CD4-positive, alpha-beta T cell treated with Interleukin-21 for 1 hour (primary cell): ENCODE measurements at regions not wholly inside any gene's neighbourhood (a gene's known extent, or its start where the extent isn't known, plus 50 kb on each side); places are given as distances from the start of the nearest gene placed in this dataset.

Source experiments
- DNase-seq: peaks from one replicate; pipeline ENCODE4 v3.0.0-alpha.2; 2020

DNA sequence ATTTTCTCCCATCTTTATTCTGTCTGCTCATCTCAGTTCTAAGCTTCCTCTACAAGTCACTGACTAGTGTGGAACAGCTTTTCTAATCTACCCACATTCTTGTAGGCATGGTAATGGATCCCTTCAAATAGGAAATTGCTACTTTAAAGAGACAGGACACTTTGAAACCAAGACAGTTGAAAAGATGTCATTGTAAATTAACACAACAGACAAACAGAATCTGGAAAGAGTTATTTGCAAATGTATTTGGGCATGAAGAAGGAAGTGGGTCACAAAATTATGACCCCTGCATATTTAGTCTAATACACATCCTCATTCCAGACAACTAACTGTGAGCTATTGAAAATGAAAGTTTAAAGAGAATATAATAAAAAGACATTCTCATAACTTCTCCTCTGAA is 298.2 kb upstream of the MARCKS start:
- DNase-seq = no peak

DNA sequence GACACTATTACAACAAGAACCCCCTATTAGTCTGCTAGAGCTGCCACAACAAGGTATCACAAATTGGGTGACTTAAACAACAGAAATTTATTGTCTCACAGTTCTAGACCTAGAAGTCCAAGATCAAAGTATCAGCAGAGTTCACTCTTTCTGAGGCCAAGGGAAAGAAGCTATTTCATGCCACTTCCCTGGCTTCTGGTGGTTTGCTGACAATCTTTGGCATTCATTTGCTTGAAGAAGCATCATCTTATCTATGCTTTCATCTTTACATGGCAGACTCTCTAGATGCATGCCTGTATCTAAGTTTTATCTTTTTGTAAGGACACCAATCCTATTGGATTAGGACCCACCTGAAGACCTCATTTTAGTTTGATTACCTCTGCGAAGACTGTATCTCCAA is 296.8 kb upstream of the MARCKS start:
- no peak for DNase-seq

DNA sequence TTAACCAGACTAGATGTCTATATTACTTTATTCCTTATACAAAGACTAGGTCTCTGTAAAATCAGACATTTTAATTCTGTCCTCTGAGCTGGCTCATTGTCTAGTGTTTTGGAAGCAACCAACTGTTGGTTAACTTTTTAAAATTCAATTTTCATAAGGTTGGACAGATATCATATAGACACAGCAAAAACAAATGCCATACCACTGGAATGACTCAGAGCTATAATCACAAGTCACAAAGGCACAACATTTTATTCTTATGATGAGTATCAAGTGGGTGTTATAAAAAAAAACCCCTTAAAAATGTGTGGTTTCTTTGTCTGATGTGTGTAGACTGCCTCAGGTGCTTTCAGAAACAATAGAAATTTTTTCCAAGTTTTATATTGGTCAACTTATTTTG is 296.2 kb upstream of the MARCKS start:
- DNase-seq = no peak

- no peak for DNase-seq
Measured at GRCh38 chr6:113562248-113562647, 294.9 kb upstream of the MARCKS start.

DNA sequence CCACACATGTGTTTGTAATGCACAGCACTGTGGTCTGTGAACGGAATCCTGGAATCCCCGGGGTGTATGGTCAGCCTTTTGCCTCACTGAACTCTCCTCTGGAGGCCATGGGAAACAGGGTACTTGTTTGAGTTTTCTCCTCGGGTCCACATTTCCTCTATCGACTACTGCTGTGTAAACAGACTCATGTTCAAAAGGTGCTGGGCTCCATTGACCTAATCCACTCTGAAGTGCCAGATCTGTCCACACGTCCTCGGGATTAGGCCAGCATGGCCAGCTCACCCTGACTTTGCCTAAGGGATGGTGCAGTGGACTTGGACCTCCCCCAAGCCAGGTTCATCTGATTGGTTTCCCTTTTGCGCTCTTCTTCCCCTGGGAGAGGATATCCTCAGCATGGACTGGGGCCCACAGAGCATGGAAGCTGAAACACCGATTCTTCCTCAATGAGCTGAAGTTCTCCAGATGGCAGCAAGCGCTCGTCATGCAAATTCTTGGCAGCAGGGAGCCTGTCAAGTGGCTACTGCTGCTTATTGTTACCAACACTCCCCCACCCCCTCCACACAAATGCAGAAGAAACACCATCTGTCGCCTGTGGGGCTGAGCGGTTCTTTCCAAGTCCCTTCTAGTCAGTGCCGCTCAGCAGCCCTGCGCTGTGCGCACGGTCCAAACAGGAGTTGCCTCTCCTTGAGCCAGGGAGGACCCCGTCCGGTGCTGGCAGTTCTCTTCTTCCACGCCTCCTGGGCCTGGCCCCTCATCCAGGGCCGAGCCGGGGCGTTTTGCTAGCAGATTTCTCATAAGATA is 292.6 kb upstream of the MARCKS start:
- DNase-seq = peak; percentile 0

GRCh38 chr6:113565306-113565705 is 291.8 kb upstream of the MARCKS start:
- DNase-seq = no peak

DNA sequence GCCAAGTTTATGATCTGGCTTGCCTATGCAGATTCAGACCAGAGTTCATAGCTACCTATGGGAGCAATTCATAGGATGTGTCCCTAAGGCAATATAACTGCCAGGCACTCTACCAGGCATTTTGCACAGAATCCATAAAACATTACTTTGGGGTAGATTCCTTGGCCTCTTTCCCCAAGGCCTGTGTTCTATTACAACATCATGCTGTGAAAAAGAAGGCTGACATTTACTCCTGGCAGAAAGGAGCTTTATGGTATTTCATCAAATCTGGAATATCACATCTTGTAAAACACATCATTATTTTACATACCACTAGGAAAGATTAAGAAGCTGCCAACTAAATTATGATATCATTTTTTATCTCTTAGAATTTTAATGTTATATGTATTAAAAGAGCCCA is 287.0 kb upstream of the MARCKS start:
- DNase-seq = no peak

- no peak for DNase-seq
Measured at GRCh38 chr6:113570641-113571040, 286.5 kb upstream of the MARCKS start.

DNA sequence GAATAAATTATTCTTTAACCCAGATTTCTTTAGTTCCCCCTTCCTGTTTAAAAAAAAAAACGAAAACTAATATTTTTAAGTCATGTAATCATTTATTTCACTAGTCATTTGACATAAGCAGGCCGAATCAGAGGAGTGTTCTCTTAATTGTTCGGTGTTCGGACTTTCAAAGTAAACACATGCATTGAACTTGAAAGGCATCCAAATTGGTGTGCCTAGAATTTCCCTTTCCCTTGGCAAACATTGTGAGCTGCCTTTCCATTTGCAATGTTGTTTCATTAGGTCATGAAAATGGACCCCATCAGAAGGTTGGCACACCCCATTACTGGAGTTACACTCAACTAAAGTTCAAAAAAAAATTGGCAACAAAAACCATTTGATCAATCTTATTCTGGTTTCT is 283.0 kb upstream of the MARCKS start:
- DNase-seq = no peak

DNA sequence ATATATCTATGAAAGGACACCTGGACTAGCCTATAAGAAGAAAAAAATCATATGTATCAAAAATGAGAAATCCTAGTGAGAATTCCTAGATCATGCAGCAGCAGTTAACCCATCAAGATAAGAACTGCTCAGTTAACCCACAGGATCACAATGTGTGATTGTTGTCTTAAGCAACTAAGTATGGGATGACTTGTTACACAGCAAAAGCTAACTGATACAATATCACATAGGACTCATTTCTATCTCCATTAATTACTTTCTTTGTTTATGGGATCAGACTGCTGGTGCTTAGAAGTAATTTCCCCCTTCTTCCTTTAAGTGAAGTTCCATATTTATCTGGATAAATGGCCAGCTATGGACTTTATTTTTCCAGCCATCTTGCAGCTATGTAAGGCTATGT is 280.8 kb upstream of the MARCKS start:
- DNase-seq = no peak

- no peak for DNase-seq
Measured at GRCh38 chr6:113578691-113579090, 278.5 kb upstream of the MARCKS start.

DNA sequence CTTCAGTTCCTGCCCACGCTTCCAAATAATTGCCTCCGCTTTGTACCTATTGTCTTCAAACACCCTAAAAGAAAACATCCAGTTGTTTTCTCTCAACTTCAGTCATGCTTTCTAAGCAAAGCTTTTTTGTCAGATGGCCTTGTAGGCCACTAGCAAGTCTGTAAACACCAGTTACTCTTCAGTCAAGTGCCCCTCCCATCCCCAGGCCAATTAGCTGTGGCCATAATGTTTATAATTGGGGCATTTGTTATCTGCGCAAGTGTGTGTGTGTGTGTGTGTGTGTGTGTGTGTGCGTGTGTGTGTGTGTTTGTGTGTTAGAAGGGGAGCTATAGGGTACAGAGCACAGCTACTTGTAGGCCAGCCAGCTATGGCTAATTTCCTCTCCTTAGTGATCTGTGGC is 272.4 kb upstream of the MARCKS start:
- no peak for DNase-seq

DNA sequence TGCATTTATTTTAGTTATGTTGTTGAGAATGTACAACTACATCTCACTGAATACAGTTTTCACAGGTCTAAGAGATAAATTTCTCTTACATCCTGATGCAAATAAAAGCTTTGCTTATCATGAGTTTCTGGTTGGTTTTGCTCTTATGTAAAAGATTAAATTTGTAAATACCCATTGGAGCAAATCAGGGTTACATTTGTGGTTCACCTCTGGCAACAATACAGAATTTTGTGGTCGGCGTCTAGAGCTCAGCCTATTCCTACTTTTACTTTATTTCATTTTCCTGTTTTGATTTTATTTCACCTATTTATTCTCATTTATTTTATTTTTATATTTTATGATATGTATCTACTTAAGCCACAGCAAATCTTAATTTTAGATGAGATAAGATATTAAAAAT is 271.9 kb upstream of the MARCKS start:
- no peak for DNase-seq

DNA sequence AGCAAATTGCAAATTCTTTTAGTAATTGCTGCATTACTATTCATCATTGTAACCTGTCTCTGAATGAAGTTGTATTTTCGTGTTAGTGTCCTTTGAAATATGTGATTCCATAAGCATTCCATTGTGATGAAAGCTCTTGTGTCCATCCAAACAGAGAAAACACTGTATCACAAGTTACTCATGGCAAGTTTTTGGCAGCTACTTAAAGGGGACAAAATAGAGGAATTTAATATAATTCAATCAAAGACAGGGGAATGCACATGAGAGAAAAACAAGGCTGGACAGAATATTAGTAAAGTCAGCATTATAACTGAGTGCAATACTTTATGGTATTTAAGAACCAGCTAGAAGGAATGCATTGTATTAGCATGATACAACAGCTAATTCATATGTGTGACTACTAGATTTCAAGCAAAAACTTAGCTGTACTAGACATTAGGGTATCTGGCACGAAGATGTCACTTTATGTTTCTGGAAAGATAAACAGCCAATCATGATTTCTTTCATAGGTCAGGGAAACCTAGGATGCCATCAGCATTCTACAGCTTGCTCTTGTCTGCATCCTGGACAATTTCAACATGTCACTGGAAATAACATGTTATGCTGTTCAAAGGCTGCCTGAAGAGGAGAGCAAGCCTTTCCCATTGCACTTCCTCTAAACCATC is 270.6 kb upstream of the MARCKS start:
- no peak for DNase-seq

DNA sequence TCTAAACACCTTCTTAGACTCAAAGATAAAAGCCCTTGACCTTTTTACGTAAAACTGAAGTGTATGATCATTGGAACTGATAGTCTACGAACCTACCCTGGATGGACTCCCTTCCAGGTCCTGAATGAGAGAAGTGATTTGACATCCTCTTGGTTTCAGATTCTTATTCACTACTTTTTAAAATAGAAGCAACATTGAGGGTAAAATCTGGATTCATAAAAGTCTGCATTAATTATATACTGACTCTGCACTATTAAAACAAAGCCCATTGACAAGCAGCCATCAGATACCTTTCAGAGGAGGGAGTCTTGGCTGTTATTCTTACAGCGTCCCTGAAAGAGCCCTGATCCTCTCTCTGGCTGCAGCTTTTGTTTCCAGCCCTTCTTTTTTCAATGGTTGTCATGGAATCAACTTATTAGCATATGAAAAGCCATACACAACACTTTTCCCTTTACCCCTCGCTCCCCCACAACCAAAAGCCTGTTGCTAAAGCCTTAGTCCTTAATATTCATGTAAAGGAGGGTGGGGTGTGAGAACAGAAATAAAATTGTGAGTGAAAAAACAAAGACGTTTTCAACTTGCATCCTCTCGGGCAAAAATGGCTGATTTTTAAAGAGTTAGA is 270.0 kb upstream of the MARCKS start:
- no peak for DNase-seq

- DNase-seq = no peak
Measured at GRCh38 chr6:113588646-113589045, 268.5 kb upstream of the MARCKS start.

DNA sequence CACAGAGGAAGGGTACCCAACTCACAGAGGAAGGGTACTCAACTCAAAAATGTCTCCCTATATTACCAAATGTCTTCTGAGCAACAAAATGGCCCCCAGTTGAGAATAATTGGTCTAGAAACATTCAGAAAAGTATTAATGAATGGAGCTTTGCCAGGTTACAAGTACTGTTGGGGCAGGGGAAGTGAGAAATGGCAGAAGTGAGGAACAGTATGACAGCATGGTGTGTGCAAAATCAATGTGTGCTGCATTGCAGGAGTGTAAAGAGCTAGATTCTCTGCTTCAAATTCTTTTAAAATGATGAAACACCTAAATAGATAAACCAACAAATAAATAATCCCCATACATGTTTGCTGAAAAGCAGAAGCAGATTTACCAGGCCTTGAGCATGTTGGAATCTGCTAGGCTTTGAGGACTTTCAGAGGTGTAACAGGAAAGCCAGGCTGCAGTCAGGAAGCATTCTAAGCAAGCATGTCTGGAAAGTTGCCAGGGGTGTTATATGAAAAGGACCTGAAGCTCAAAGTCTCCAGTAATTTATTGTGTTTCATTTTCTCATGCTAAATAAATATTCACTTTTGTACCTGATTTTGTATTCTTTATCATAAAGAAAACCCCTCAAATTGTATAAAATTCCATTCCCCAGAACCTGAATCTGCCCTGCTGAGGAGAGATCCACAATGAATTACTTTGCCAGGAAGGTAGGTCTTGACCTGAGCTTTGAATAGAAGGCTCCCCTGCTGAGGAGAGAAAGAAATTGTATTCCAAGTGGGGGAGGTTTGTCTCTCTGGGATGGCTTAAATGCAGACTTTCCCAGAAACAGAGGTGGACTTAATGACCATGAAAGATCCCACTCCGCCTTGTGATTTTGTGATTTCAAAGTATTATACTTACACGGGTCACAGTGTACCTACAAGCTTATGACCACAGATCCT is 265.0 kb upstream of the MARCKS start:
- no peak for DNase-seq

DNA sequence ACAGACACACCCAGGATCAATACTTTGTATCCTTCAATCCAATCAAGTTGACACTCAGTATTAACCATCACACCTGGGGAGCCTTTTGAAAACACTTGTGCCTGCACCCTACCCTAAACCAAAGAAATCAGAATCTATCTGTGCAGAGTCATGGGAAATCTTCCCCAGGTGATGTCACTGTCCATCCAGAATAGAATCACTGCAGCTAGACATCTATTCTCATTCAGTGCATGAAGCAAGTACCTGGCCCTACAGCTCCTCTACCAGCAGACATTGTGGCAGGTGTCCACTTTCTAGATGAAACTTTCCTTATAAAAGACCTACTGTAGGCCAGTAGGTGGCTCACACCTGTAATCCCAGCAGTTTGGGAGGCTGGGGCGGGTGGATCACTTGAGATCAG is 262.4 kb upstream of the MARCKS start:
- DNase-seq = no peak

GRCh38 chr6:113595911-113596376 is 261.2 kb upstream of the MARCKS start:
- no peak for DNase-seq

DNA sequence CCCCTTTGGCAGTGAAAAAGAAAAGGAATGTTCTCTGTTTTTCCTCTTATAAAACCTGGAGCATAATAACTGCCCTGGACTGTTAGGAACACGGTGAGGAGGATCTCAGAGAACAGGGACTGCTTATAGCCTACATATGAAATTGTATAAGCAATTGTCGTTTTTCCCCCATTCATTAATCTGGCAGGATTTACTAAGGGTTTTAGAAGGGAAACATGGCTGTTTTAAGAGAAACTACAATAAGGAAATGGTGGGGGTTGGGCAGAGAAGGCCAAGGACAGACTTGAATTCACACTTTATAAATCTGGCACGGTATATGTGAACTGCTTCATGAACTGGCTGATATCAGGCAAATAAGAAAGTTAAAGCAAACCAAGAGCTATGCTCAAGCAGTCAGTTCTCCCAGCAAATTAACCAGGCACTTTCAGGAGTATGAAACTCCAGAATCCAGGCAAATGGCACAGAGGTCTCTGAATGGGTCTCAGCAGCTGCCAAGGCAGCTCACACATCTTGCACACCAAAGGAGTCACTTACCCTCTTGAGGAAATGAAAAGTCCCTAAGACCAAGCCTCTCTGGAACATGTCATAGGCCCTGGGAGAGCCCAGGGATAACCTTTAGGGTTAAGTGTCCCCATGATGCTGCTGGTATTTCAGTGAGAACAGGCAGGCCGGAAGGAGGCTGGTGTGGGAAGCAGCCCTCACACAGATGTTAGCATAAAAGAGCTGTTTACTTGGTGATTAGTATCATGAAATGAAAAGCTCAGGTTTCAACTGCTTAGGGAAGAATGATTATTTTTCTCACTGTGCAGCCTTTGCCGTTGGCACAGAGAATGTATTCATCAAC is 260.5 kb upstream of the MARCKS start:
- no peak for DNase-seq

GRCh38 chr6:113597231-113597583 is 259.9 kb upstream of the MARCKS start:
- DNase-seq = no peak

DNA sequence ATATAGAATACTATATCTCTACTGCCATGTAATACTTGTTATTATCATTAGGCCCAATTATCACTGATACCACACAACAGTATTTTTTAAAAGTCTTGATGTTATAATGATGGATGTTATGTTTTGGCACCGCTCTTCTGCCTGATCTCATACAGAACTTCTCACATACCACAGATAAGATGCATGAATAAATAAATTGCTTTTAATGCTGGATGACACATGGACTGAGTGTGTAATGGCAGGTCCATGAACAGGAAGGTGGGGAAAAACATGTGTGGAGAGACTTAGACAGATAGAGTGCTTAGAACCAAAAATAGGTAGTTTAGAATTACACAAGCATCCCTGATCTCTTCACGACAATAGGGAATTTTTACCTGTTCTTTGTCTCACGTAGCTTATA is 258.4 kb upstream of the MARCKS start:
- DNase-seq = no peak
